HepG2 (cell line): ENCODE measurements at regions not wholly inside any gene's neighbourhood (a gene's known extent, or its start where the extent isn't known, plus 50 kb on each side); places are given as distances from the start of the nearest gene placed in this dataset.

Experiments used
- ATAC-seq: fragments of 200-7000 bp; cut with Tn5 transposase; 3 replicates; pipeline ENCODE4 v1.9.1; 2020; ENCODE audit warnings: mild to moderate bottlenecking, moderate library complexity
- BruUV-seq: library from RNA; stranded (reverse); fragments of 400-500 nt; replicated peaks from 2 replicates; lab custom pipeline; 2021; lab: Mats Ljungman, UMichigan
- CTCF ChIA-PET: fragments of 300-600 bp; formaldehyde crosslinking; extraction: SDS; loops from one replicate; lab custom pipeline; 2021; ENCODE audit warnings: low total read pairs, inconsistent platforms, low intra/inter-chr PET ratio; lab: Yijun Ruan, JAX
- POLR2A ChIA-PET: fragments of 350-600 bp; sonication (Branson Sonifier 250); formaldehyde crosslinking; loops from one replicate; lab custom pipeline; 2020; ENCODE audit warnings: antibody characterized with exemption, inconsistent platforms; lab: Yijun Ruan, JAX
- DNase-seq: peaks from one replicate; pipeline ENCODE4 v3.0.0-alpha.2; 2015; ENCODE audit warnings: low spot score
- FAIRE-seq: peaks from 3 replicates; lab custom pipeline; 2011; peaks lifted over from hg19 to GRCh38; lab: Jason Lieb, UNC
- H2AFZ ChIP-seq: one replicate; pipeline ENCODE4 v1.6.1; 2011; ENCODE audit warnings: low read length, inconsistent platforms
- H3K27ac ChIP-seq: fragments of 300-600 bp; 3 replicates; pipeline ENCODE4 v1.8.0; 2011; ENCODE audit warnings: mixed run types, mild to moderate bottlenecking, mixed read lengths, low read length, inconsistent platforms; ENCODE audit not compliant: insufficient read depth; ENCODE audit errors: extremely low read length
- H3K27me3 ChIP-seq, 2 experiments: fragments of 200-600 bp in 1 of 2; 2 replicates in 1 of 2; 3 replicates in 1 of 2; pipeline versions ENCODE4 v1.6.0 to v1.8.0; 2011; ENCODE audit warnings: low read length in 2 of 2, mild to moderate bottlenecking in 2 of 2, moderate library complexity in 2 of 2, inconsistent platforms in 1 of 2; ENCODE audit not compliant: insufficient read depth in 2 of 2, control insufficient read depth in 1 of 2
- H3K36me3 ChIP-seq, 2 experiments: fragments of 200-600 bp in 1 of 2; replicated peaks in 1 of 2; 2 replicates in 1 of 2; 3 replicates in 1 of 2; pipeline versions ENCODE4 v1.5.1 to v1.8.0; 2011; ENCODE audit warnings: low read length in 2 of 2, inconsistent platforms in 1 of 2; ENCODE audit not compliant: insufficient read depth in 2 of 2, control insufficient read depth in 1 of 2
- H3K4me1 ChIP-seq: 2 replicates; pipeline ENCODE4 v1.5.1; 2012; ENCODE audit warnings: low read length, inconsistent platforms; ENCODE audit not compliant: insufficient read depth
- H3K4me2 ChIP-seq: 2 replicates; pipeline ENCODE4 v1.6.0; 2011; ENCODE audit warnings: low read depth, low read length, inconsistent platforms
- H3K4me3 ChIP-seq, 3 experiments: fragments of 200-600 bp in 1 of 3; sonication (generic), shearing (Covaris generic) in 1 of 3; replicated peaks in 1 of 3; 2 replicates each; pipeline ENCODE4 v1.5.1; 2011 to 2016; ENCODE audit warnings: low read length in 3 of 3, inconsistent platforms in 2 of 3, low read depth in 2 of 3, mild to moderate bottlenecking in 2 of 3, control low read depth in 1 of 3, mixed read lengths in 1 of 3; ENCODE audit not compliant: insufficient read depth in 1 of 3
- H3K79me2 ChIP-seq: one replicate; pipeline ENCODE4 v1.6.1; 2011; ENCODE audit warnings: low read length, inconsistent platforms; ENCODE audit not compliant: insufficient read depth
- H3K9ac ChIP-seq: 2 replicates; pipeline ENCODE4 v1.6.0; 2011; ENCODE audit warnings: mild to moderate bottlenecking, low read depth, low read length, inconsistent platforms; ENCODE audit not compliant: insufficient read depth
- H3K9me3 ChIP-seq: 2 replicates; pipeline ENCODE4 v1.5.1; 2012; ENCODE audit warnings: mild to moderate bottlenecking, low read length
- H4K20me1 ChIP-seq: 2 replicates; pipeline ENCODE4 v1.6.0; 2011; ENCODE audit warnings: inconsistent platforms, mild to moderate bottlenecking, low read length, moderate library complexity; ENCODE audit not compliant: insufficient read depth
- AGO2 ChIP-seq: fragments of 200-400 bp; formaldehyde crosslinking; optimal IDR thresholded peaks from 2 replicates; pipeline ENCODE3; 2017; ENCODE audit warnings: mild to moderate bottlenecking, low read depth, low read length, moderate library complexity
- BCL3 ChIP-seq: sonication (generic); formaldehyde crosslinking; IDR thresholded peaks from 2 replicates; pipeline ENCODE4 v1.5.1; 2020; ENCODE audit warnings: mild to moderate bottlenecking, missing genetic modification reagents, moderate library complexity
- ETV5 ChIP-seq: IDR thresholded peaks from 2 replicates; pipeline ENCODE4 v1.6.1; 2018; ENCODE audit warnings: missing biosample characterization, missing genetic modification reagents, inconsistent platforms, borderline replicate concordance
- IRF2 ChIP-seq: IDR thresholded peaks from 2 replicates; pipeline ENCODE4 v1.6.1; 2018; ENCODE audit warnings: missing genetic modification reagents, missing compliant biosample characterization
- MTA3 ChIP-seq: sonication (generic); formaldehyde crosslinking; IDR thresholded peaks from 2 replicates; pipeline ENCODE4 v1.4.0; 2020; ENCODE audit warnings: missing genetic modification reagents
- NBN ChIP-seq: fragments of 450-650 bp; conservative IDR thresholded peaks from 2 replicates; pipeline ENCODE4 v1.6.1; 2017
- NRL ChIP-seq: sonication (generic); formaldehyde crosslinking; IDR thresholded peaks from 2 replicates; pipeline ENCODE4 v1.5.0; 2020; ENCODE audit warnings: missing genetic modification reagents, mild to moderate bottlenecking, moderate library complexity, borderline replicate concordance
- PRDM10 ChIP-seq: sonication (generic); formaldehyde crosslinking; IDR thresholded peaks from 2 replicates; pipeline ENCODE4 v1.4.0; 2020; ENCODE audit warnings: low read depth, missing genetic modification reagents
- RAD51 ChIP-seq: fragments of 450-650 bp; IDR thresholded peaks from 2 replicates; pipeline ENCODE4 v1.6.1; 2016; ENCODE audit warnings: borderline replicate concordance
- RFXAP ChIP-seq: sonication (generic); formaldehyde crosslinking; IDR thresholded peaks from 2 replicates; pipeline ENCODE4 v1.4.0; 2020; ENCODE audit warnings: missing genetic modification reagents, borderline replicate concordance
- SOX5 ChIP-seq: IDR thresholded peaks from 2 replicates; pipeline ENCODE4 v1.6.1; 2016; ENCODE audit warnings: borderline replicate concordance
- TFAP4 ChIP-seq: sonication (generic); IDR thresholded peaks from 2 replicates; pipeline ENCODE4 v1.6.1; 2016; ENCODE audit warnings: low read depth, borderline replicate concordance
- YEATS4 ChIP-seq: sonication (generic); formaldehyde crosslinking; IDR thresholded peaks from 2 replicates; pipeline ENCODE4 v1.4.0; 2020; ENCODE audit warnings: missing genetic modification reagents, borderline replicate concordance
- ZNF546 ChIP-seq: sonication (generic); formaldehyde crosslinking; conservative IDR thresholded peaks from 2 replicates; pipeline ENCODE4 v1.8.1; 2023; ENCODE audit warnings: mild to moderate bottlenecking, missing genetic modification reagents
- WGBS: methylation state at CpG from one replicate; pipeline ENCODE4 v1.1.6; 2017; ENCODE audit warnings: low lambda C conversion rate; 5-methylcytosine and 5-hydroxymethylcytosine counted together
- in situ Hi-C: cut with HindIII; loops from 2 replicates; pipeline ENCODE4 v1.10.0; 2017; ENCODE audit warnings: low pct_unique_long_range_greater_than_20kb; ENCODE audit not compliant: extremely low pct_ligation_motif_present
- intact Hi-C: fragments of 100-400 bp; cut with micrococcal nuclease; formaldehyde crosslinking; loops from one replicate; pipeline ENCODE4 v1.10.0; 2022; ENCODE audit not compliant: unreplicated experiment

GRCh38 chr9:79341561-79341960 lies 230.2 kb upstream of the TLE4 start:
- H2AFZ ChIP-seq, result no peak overlapping the region
- no peaks in the 10 kb centered on the region for H3K79me2 ChIP-seq
- H4K20me1 ChIP-seq, result no peaks in the 10 kb centered on the region
- peaks cover 7% of the 10 kb centered on the region for H3K9me3 ChIP-seq
- BruUV-seq, result no TSS peak
- no peak overlapping the region for H3K27ac ChIP-seq
- H3K9ac ChIP-seq, result no peak overlapping the region
- H3K4me1 ChIP-seq, result no peaks in the 10 kb centered on the region
- H3K4me2 ChIP-seq, result no peak overlapping the region
- no peak for ATAC-seq
- DNase-seq, result no peak
- intact Hi-C loops, result no loop called here
- TF ChIP-seq IRF2 (CRISPR knock-in tag) (no peak), ETV5 (no peak), AGO2 (no peak), RAD51 (no peak), NBN (no peak), ZNF546 (CRISPR knock-in tag) (no peak), NRL (CRISPR knock-in tag) (no peak)
- CTCF ChIA-PET, result no interaction called here
- H3K4me3 ChIP-seq, result no peak overlapping the region
- no peaks in the 10 kb centered on the region for H3K27me3 ChIP-seq
- 22% methylated on average over 6 of the region's 6 CpGs for WGBS
- POLR2A ChIA-PET, result no interaction called here
- H3K36me3 ChIP-seq, result no peaks in the 10 kb centered on the region
- FAIRE-seq, result no peak
- in situ Hi-C loops, result no loop called here

DNA sequence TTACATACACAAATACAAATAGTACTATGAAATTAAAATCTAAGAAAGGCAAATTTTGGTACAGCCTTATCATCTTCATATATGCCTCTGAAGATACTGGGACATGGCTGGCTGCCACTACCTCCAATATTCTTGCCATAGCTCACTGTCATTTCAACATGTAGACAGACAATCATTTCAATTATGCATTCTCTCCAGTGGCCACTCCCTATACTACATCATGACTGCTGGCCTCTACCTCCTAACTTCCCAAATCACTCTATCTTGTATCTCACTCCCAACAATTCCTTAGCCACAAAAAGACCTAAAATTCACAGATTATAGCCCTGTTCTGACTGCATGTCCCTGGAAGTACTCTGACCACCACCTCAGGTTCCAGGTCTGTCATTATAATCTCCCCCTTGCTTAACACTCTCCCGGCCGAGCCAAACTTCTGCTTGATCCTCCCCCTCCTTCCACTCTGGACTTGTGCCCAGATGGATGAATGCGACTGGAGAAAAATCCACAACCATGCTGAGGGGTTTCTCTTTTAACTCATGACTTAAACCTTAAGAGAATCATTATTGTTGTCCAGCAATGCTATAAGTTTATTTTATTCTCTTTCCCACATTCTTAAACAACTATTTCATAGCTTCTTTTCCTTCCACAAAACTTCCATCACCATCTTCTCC lies 225.3 kb upstream of the TLE4 start:
- Histone ChIP-seq H3K36me3 (no peaks in the 10 kb centered on the region), H3K4me2 (no peak overlapping the region), H3K79me2 (no peaks in the 10 kb centered on the region), H2AFZ (no peak overlapping the region), H3K4me1 (no peaks in the 10 kb centered on the region), H3K4me3 (no peak overlapping the region), H3K27ac (no peak overlapping the region), H3K9ac (no peak overlapping the region), H3K27me3 (no peaks in the 10 kb centered on the region), H4K20me1 (no peaks in the 10 kb centered on the region), H3K9me3 (no peaks in the 10 kb centered on the region)
- intact Hi-C loops, result no loop called here
- POLR2A ChIA-PET, result no interaction called here
- DNase-seq (no peak), FAIRE-seq (no peak), ATAC-seq (no peak)
- WGBS, result 0% methylated on average over 3 of the region's 3 CpGs
- in situ Hi-C loops, result no loop called here
- BruUV-seq, result no TSS peak
- CTCF ChIA-PET, result no interaction called here
- TF ChIP-seq RFXAP (CRISPR knock-in tag) (no peak), MTA3 (CRISPR knock-in tag) (no peak), BCL3 (CRISPR knock-in tag) (no peak), PRDM10 (CRISPR knock-in tag) (no peak), SOX5 (CRISPR knock-in tag) (no peak), YEATS4 (CRISPR knock-in tag) (no peak), TFAP4 (no peak)
